Breast epithelium (tissue), 3 donors: ENCODE measurements at regions not wholly inside any gene's neighbourhood (a gene's known extent, or its start where the extent isn't known, plus 50 kb on each side); places are given as distances from the start of the nearest gene placed in this dataset.

Experiments used
- POLR2A ChIP-seq: fragments of 450-650 bp; IDR thresholded peaks from one replicate; pipeline ENCODE4 v1.6.1; 2016; ENCODE audit warnings: antibody characterized with exemption, mild to moderate bottlenecking, moderate library complexity
- POLR2AphosphoS5 ChIP-seq, 3 donors: sonication (generic); formaldehyde crosslinking; IDR thresholded peaks; one replicate each; pipeline ENCODE4 v1.6.1; 2017; ENCODE audit warnings: antibody characterized with exemption in 3 of 3
- TF ChIP-seq, protein P1 (sequence below), 3 donors: fragments of 450-650 bp; IDR thresholded peaks; one replicate each; pipeline ENCODE4 v1.5.1; 2016 to 2017; ENCODE audit warnings: antibody characterized with exemption in 3 of 3, mild to moderate bottlenecking in 3 of 3, moderate library complexity in 3 of 3

DNA sequence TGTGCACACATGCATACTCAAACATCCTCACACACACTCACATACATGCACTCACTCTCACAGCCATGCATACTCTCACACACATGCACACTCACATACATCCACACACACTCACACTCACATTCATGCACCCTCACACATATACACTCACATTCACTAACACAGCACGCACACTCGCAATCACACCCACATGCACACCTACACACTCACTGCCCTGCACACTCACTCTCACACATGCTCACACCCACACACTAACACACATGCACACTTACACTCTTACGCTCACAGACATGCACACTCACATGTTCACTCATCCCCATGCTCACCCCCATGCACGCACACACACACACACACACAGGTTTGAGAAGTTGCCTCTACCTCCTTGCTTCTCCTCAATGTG lies 63.2 kb upstream of the SFSWAP start:
- TF ChIP-seq, protein P1, sequence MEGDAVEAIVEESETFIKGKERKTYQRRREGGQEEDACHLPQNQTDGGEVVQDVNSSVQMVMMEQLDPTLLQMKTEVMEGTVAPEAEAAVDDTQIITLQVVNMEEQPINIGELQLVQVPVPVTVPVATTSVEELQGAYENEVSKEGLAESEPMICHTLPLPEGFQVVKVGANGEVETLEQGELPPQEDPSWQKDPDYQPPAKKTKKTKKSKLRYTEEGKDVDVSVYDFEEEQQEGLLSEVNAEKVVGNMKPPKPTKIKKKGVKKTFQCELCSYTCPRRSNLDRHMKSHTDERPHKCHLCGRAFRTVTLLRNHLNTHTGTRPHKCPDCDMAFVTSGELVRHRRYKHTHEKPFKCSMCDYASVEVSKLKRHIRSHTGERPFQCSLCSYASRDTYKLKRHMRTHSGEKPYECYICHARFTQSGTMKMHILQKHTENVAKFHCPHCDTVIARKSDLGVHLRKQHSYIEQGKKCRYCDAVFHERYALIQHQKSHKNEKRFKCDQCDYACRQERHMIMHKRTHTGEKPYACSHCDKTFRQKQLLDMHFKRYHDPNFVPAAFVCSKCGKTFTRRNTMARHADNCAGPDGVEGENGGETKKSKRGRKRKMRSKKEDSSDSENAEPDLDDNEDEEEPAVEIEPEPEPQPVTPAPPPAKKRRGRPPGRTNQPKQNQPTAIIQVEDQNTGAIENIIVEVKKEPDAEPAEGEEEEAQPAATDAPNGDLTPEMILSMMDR (IDR thresholded peaks at IDR 0.05) = no peak
- TF ChIP-seq POLR2A (no peak), POLR2AphosphoS5 (IDR thresholded peaks at IDR 0.05) (no peak)
